Ectodermal cell (in vitro differentiated cells): ENCODE measurements at regions not wholly inside any gene's neighbourhood (a gene's known extent, or its start where the extent isn't known, plus 50 kb on each side); places are given as distances from the start of the nearest gene placed in this dataset.

Source experiments
- H3K27ac ChIP-seq: 2 replicates; pipeline ENCODE4 v1.7.0; 2013; ENCODE audit warnings: mild to moderate bottlenecking, low read depth, low read length; ENCODE audit not compliant: insufficient read depth, poor library complexity, severe bottlenecking
- H3K27me3 ChIP-seq: 2 replicates; pipeline ENCODE4 v1.7.0; 2013; ENCODE audit warnings: mild to moderate bottlenecking, low read length; ENCODE audit not compliant: insufficient read depth, control insufficient read depth, poor library complexity, severe bottlenecking
- H3K36me3 ChIP-seq: one replicate; pipeline ENCODE4 v1.7.0; 2013; ENCODE audit warnings: low read length; ENCODE audit not compliant: control insufficient read depth, insufficient read depth
- H3K4me1 ChIP-seq: one replicate; pipeline ENCODE4 v1.7.0; 2013; ENCODE audit warnings: low read length; ENCODE audit not compliant: control insufficient read depth, insufficient read depth
- H3K4me3 ChIP-seq: 2 replicates; pipeline ENCODE4 v1.7.0; 2013; ENCODE audit warnings: low read depth, low read length, control low read depth; ENCODE audit not compliant: insufficient read depth
- H3K9me3 ChIP-seq: 2 replicates; pipeline ENCODE4 v1.7.0; 2013; ENCODE audit warnings: mild to moderate bottlenecking, low read length, moderate library complexity; ENCODE audit not compliant: control insufficient read depth
- WGBS, 2 experiments: methylation state at CpG; one replicate each; pipeline ENCODE4 v1.1.7; 2013; ENCODE audit warnings: missing lambda C conversion rate in 2 of 2; 5-methylcytosine and 5-hydroxymethylcytosine counted together

GRCh38 chr18:76167410-76167809, 327.6 kb downstream of the ZNF516 start:
- Histone ChIP-seq H3K36me3 (no peaks in the 10 kb centered on the region), H3K4me1 (no peaks in the 10 kb centered on the region), H3K27ac (no peak overlapping the region), H3K4me3 (no peak overlapping the region), H3K9me3 (no peaks in the 10 kb centered on the region), H3K27me3 (no peaks in the 10 kb centered on the region)
- WGBS, 2 experiments, result 87 to 88% methylated on average over 6 of the region's 6 CpGs

GRCh38 chr18:76162886-76163285, 332.2 kb downstream of the ZNF516 start:
- 80 to 89% methylated on average over 5 to 7 of the region's 7 CpGs for WGBS, 2 experiments
- Histone ChIP-seq H3K9me3 (no peaks in the 10 kb centered on the region), H3K36me3 (no peaks in the 10 kb centered on the region), H3K27ac (no peak overlapping the region), H3K27me3 (no peaks in the 10 kb centered on the region), H3K4me1 (no peaks in the 10 kb centered on the region), H3K4me3 (no peak overlapping the region)

GRCh38 chr18:76161983-76162382, 333.1 kb downstream of the ZNF516 start:
- WGBS, 2 experiments, result 89 to 100% methylated on average over 1 of the region's 1 CpG
- Histone ChIP-seq H3K4me3 (no peak overlapping the region), H3K9me3 (no peaks in the 10 kb centered on the region), H3K27me3 (no peaks in the 10 kb centered on the region), H3K4me1 (no peaks in the 10 kb centered on the region), H3K27ac (no peak overlapping the region), H3K36me3 (no peaks in the 10 kb centered on the region)

- no peaks in the 10 kb centered on the region for H3K9me3 ChIP-seq
- H3K36me3 ChIP-seq, result no peaks in the 10 kb centered on the region
- H3K27ac ChIP-seq, result no peak overlapping the region
- H3K4me3 ChIP-seq, result no peak overlapping the region
- no peaks in the 10 kb centered on the region for H3K27me3 ChIP-seq
- H3K4me1 ChIP-seq, result no peaks in the 10 kb centered on the region
- WGBS, 2 experiments, result 88 to 92% methylated on average over 17 of the region's 17 CpGs
Measured at GRCh38 chr18:76153691-76154090, 341.4 kb downstream of the ZNF516 start.

- Histone ChIP-seq H3K4me3 (no peak overlapping the region), H3K27me3 (no peaks in the 10 kb centered on the region), H3K27ac (no peak overlapping the region), H3K4me1 (no peaks in the 10 kb centered on the region), H3K36me3 (no peaks in the 10 kb centered on the region), H3K9me3 (no peaks in the 10 kb centered on the region)
- WGBS, 2 experiments, result 94 to 97% methylated on average over 7 of the region's 7 CpGs
Measured at GRCh38 chr18:76149734-76150133, 345.3 kb downstream of the ZNF516 start.

- H3K4me3 ChIP-seq, result no peak overlapping the region
- H3K36me3 ChIP-seq, result no peaks in the 10 kb centered on the region
- H3K27ac ChIP-seq, result no peak overlapping the region
- no peaks in the 10 kb centered on the region for H3K4me1 ChIP-seq
- no peaks in the 10 kb centered on the region for H3K27me3 ChIP-seq
- no peaks in the 10 kb centered on the region for H3K9me3 ChIP-seq
- 95% methylated on average over 3 to 4 of the region's 4 CpGs for WGBS, 2 experiments
Measured at GRCh38 chr18:76149284-76149683, 345.8 kb downstream of the ZNF516 start.

- Histone ChIP-seq H3K9me3 (no peaks in the 10 kb centered on the region), H3K27me3 (no peaks in the 10 kb centered on the region), H3K27ac (no peak overlapping the region), H3K4me1 (no peaks in the 10 kb centered on the region), H3K36me3 (no peaks in the 10 kb centered on the region), H3K4me3 (no peak overlapping the region)
- 82% methylated on average over 22 of the region's 23 CpGs for WGBS, 2 experiments
Measured at GRCh38 chr18:76145521-76146376, 349.3 kb downstream of the ZNF516 start.

GRCh38 chr18:76144844-76145243, 350.2 kb downstream of the ZNF516 start:
- Histone ChIP-seq H3K4me3 (no peak overlapping the region), H3K4me1 (no peaks in the 10 kb centered on the region), H3K27me3 (no peaks in the 10 kb centered on the region), H3K9me3 (no peaks in the 10 kb centered on the region), H3K27ac (no peak overlapping the region), H3K36me3 (no peaks in the 10 kb centered on the region)
- WGBS, 2 experiments, result 91% methylated on average over 18 of the region's 18 CpGs

GRCh38 chr18:76142611-76143010, 352.4 kb downstream of the ZNF516 start:
- no peak overlapping the region for H3K4me3 ChIP-seq
- no peaks in the 10 kb centered on the region for H3K9me3 ChIP-seq
- H3K27ac ChIP-seq, result no peak overlapping the region
- H3K27me3 ChIP-seq, result no peaks in the 10 kb centered on the region
- no peaks in the 10 kb centered on the region for H3K36me3 ChIP-seq
- whole genome bisulfite sequencing, 2 experiments, result 94 to 95% methylated on average over 2 of the region's 2 CpGs
- no peaks in the 10 kb centered on the region for H3K4me1 ChIP-seq

- Histone ChIP-seq H3K9me3 (no peaks in the 10 kb centered on the region), H3K27me3 (no peaks in the 10 kb centered on the region), H3K27ac (no peak overlapping the region), H3K36me3 (no peaks in the 10 kb centered on the region), H3K4me3 (no peak overlapping the region), H3K4me1 (no peaks in the 10 kb centered on the region)
- 100% methylated on average over 1 of the region's 1 CpG for WGBS, 2 experiments
Measured at GRCh38 chr18:76139844-76140243, 355.2 kb downstream of the ZNF516 start.
